GM12875 (cell line): ENCODE measurements at regions not wholly inside any gene's neighbourhood (a gene's known extent, or its start where the extent isn't known, plus 50 kb on each side); places are given as distances from the start of the nearest gene placed in this dataset.

Experiments
- H3K4me3 ChIP-seq: one replicate; pipeline ENCODE4 v1.5.1; 2011; ENCODE audit warnings: low read depth, low read length, control low read depth
- TF ChIP-seq, protein P1 (sequence below): IDR thresholded peaks from 2 replicates; pipeline ENCODE4 v1.5.1; 2011; ENCODE audit warnings: low read depth, mild to moderate bottlenecking, control low read depth, inconsistent platforms, low read length, moderate library complexity, borderline replicate concordance; ENCODE audit not compliant: insufficient read depth

GRCh38 chr2:153109793-153110192 lies 368.8 kb downstream of the RPRM start:
- H3K4me3 ChIP-seq, result no peak overlapping the region
- TF ChIP-seq, protein P1, sequence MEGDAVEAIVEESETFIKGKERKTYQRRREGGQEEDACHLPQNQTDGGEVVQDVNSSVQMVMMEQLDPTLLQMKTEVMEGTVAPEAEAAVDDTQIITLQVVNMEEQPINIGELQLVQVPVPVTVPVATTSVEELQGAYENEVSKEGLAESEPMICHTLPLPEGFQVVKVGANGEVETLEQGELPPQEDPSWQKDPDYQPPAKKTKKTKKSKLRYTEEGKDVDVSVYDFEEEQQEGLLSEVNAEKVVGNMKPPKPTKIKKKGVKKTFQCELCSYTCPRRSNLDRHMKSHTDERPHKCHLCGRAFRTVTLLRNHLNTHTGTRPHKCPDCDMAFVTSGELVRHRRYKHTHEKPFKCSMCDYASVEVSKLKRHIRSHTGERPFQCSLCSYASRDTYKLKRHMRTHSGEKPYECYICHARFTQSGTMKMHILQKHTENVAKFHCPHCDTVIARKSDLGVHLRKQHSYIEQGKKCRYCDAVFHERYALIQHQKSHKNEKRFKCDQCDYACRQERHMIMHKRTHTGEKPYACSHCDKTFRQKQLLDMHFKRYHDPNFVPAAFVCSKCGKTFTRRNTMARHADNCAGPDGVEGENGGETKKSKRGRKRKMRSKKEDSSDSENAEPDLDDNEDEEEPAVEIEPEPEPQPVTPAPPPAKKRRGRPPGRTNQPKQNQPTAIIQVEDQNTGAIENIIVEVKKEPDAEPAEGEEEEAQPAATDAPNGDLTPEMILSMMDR, result no peak

DNA sequence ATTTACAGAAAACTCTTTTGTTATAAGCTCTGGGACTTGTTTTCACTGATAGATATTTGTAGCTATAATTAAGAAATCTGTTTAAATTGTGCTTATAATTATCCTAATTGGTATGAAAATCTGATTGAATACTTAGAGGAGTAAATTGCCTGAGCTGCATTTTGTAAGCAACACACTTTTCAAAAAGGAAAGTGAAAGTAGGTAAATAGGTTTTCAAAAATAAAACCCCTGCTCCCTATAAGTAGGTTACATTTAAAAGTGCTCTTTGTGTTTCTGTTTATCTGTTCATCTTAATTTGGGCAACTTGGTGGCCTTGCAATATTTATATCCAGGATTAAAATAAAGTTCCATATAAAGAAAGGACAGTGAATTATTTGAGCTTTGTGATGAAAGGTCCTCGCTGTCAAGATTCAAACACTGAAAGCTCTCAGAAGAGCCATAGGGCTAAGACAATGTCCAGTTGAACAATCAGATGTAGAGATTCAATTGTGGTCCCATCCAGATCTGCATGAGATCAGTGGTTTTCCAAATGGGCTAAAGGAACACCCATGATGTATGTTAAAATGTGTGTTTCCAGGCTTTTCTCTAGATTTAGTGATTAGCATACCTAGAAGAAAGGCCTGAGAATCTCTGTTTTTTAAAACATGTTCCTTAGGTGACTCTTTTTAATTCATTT lies 371.6 kb downstream of the RPRM start:
- H3K4me3 ChIP-seq, result no peak overlapping the region
- TF ChIP-seq, protein P1, result no peak

DNA sequence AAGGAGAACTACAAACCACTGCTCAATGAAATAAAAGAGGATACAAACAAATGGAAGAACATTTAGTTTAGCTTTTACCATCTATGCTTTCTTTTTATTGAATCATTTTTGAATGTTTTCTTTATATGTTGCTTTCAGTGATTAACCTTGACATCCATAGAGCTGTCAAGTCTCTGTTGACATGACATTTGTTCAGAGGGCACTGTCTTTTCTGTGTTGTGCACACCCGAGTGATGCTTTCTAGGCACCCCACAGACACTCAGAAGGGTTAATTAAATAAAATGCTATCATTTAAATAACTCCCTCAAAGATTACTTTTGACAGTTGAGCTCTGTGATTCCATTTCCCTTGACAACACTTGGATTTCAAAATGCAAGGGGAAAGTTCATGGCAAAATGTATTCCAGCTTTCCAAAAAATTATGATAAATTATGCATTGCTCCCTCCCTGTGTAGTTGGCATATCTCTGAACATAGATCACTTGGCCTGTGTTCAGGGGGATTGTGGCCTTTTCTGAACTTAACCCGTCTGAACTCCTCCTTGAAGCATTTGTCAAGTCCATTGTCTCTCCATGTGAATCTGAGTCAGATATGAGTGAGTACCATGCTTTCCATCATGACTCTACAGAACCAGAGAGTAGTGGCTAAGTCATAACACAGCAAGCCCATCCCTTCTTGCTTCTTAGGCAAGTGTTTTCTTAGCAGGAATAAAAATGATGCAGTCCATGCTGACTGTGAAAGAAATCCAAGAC lies 372.6 kb downstream of the RPRM start:
- TF ChIP-seq, protein P1, result no peak

DNA sequence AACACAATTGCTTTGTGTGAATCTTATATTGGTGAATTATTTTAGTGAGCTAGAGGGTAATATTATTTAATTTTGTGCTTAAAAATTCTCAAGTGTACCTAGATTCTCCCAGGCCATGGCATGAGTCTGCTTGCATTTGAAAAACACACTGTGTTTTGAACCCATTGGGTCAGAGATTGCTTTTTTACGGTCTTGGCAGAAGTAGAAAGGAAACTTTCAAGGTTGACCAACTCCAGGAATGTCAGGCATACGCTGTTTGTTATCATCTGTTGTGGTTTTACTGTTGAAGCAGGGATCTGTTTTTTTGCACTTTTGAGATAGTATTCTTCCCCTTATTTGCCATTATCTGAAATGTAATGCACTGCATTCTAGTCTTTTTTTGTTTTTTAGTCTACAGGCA lies 377.4 kb downstream of the RPRM start:
- TF ChIP-seq, protein P1, result no peak
- no peak overlapping the region for H3K4me3 ChIP-seq

More for the DNA sequence above, 372.6 kb downstream of the RPRM start:
- no peak overlapping the region for H3K4me3 ChIP-seq

DNA sequence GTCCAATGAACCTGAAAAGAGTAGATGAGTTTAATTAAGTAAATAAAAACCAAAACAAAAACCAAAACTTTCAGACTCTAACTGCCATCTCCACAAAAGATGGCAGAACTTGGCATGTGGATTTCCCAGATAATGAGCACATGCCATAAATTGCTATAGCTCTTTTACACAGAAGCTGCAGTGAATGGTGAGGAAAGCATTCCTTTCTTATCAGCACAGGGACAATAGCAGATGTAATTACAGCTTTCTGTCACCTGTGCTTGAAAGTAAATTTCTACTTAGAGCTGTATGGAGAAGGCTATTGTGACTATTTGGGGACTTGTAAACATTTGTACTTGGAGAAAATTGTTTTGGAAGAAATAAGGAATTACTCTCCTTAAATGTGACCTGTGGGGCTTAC lies 378.4 kb downstream of the RPRM start:
- H3K4me3 ChIP-seq, result no peak overlapping the region
- TF ChIP-seq, protein P1, result no peak

DNA sequence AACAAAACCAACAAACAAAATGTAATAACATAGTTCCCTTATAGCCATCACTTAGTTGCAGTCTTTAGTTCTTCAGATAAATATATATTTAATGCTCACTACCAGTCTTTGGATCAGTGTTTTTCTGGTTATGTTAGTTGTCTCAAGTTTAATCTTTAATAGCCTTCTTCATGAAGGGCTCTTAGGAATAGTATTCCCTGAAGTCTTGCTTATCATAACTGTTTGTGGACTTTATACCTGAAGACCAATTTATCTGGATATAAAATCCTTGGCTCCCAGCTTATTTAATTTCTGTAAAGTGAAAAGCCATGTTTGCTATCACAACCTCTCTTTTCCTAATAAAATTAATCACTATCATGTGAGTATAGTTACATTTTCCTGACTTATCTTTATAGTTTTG lies 379.7 kb downstream of the ARL6IP6 start:
- H3K4me3 ChIP-seq, result no peak overlapping the region
- TF ChIP-seq, protein P1, result no peak

DNA sequence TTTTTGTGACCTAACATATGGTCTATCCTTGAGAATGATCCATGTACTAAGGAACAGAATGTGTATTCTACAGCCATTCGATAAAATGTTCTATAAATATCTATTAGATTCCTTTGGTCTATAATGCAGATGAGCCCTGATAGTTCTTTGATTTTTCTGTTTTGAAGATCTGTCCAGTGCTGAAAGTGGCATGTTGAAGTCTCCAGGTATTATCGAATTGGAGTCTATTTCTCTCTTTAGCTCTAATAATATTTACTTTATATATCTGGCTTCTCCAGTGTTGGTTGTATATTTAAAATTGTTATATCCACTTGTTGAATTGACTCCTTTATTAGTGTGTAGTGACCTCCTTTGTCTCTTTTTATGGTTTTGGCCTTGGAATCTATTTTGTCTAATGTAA lies 377.9 kb downstream of the ARL6IP6 start:
- TF ChIP-seq, protein P1, result no peak
- H3K4me3 ChIP-seq, result no peak overlapping the region
